Endothelial cell (in vitro differentiated cells): ENCODE measurements at regions not wholly inside any gene's neighbourhood (a gene's known extent, or its start where the extent isn't known, plus 50 kb on each side); places are given as distances from the start of the nearest gene placed in this dataset.

Experiments
- DNase-seq: peaks from one replicate; pipeline ENCODE4 v3.0.0; 2021; ENCODE audit warnings: low spot score
- H3K27ac Mint-ChIP-seq: one replicate; pipeline ENCODE4 v1.8.0; 2021; ENCODE audit warnings: mixed read lengths, inconsistent platforms; ENCODE audit not compliant: unreplicated experiment
- H3K27me3 Mint-ChIP-seq: one replicate; pipeline ENCODE4 v1.8.0; 2021; ENCODE audit warnings: mild to moderate bottlenecking, moderate library complexity, mixed read lengths, inconsistent platforms; ENCODE audit not compliant: unreplicated experiment
- H3K36me3 Mint-ChIP-seq: one replicate; pipeline ENCODE4 v1.8.0; 2021; ENCODE audit warnings: mild to moderate bottlenecking, low read depth, mixed read lengths, inconsistent platforms; ENCODE audit not compliant: unreplicated experiment
- H3K4me1 Mint-ChIP-seq: one replicate; pipeline ENCODE4 v1.8.0; 2021; ENCODE audit warnings: mild to moderate bottlenecking, mixed read lengths, inconsistent platforms; ENCODE audit not compliant: unreplicated experiment
- H3K4me3 Mint-ChIP-seq: one replicate; pipeline ENCODE4 v1.8.0; 2021; ENCODE audit warnings: mild to moderate bottlenecking, mixed read lengths, inconsistent platforms; ENCODE audit not compliant: unreplicated experiment
- H3K9me3 Mint-ChIP-seq: one replicate; pipeline ENCODE4 v1.8.0; 2021; ENCODE audit warnings: mixed read lengths, inconsistent platforms; ENCODE audit not compliant: unreplicated experiment
- CTCF ChIP-seq: fragments of 200-600 bp; sonication (generic); IDR thresholded peaks from one replicate; pipeline ENCODE4 v1.5.0; 2021; ENCODE audit warnings: antibody characterized with exemption; ENCODE audit not compliant: unreplicated experiment

DNA sequence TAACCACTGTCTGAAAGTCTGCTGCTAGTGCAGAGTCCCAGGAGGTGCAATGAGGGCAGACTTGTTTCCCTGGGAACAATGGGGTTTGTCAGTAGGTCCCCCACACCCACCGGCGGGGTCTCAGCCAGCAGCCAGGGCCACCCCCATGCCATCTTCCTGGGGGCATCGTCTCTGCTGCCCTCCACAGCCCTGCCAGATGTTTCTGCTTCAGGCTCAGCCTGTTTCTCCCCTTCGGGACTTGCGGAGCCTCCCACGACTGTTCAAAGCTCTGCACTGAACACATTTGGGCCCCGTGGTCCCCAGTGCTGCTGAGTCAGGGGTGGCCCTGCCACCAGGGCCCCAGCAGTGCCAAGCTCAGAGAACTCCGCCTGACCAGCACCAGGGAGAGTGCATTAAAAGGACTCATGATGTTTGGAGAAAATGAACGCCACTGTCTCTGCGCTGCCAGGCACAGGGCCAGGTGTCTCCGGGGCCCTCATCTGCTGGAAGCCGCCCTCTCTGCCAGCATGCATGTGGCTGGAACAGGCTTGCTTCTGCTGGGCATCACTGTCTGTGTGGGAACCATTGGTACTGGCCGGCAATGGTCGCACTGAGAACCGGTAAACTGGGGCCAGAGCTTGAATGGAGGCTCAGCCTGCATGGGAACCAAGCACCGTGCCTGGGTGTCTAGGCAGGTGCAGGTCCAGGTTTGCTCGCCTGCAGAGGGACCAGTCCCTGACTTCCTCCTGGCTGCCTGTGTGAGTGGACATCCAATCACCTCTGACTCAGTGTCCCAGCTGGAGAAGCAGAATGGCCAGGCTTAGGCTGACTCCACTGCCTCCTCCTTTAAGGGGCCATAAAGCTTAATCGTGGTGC is 345.1 kb downstream of the GLRX3 start:
- Mint-ChIP-seq H3K4me3 (no peak overlapping the region), H3K4me1 (no peaks in the 10 kb centered on the region), H3K27me3 (peaks cover 17% of the 10 kb centered on the region), H3K36me3 (peaks cover 13% of the 10 kb centered on the region), H3K9me3 (peaks cover 42% of the 10 kb centered on the region), H3K27ac (no peak overlapping the region)
- TF ChIP-seq CTCF, result no peak
- no peak for DNase-seq

GRCh38 chr10:130481936-130482335 is 345.7 kb downstream of the GLRX3 start:
- no peak overlapping the region for H3K27ac Mint-ChIP-seq
- no peaks in the 10 kb centered on the region for H3K4me1 Mint-ChIP-seq
- peaks cover 13% of the 10 kb centered on the region for H3K36me3 Mint-ChIP-seq
- no peak for DNase-seq
- TF ChIP-seq CTCF, result no peak
- no peak overlapping the region for H3K4me3 Mint-ChIP-seq
- peaks cover 44% of the 10 kb centered on the region for H3K9me3 Mint-ChIP-seq
- peaks cover 17% of the 10 kb centered on the region for H3K27me3 Mint-ChIP-seq

GRCh38 chr10:130483691-130484467 is 347.7 kb downstream of the GLRX3 start:
- peaks cover 36% of the 10 kb centered on the region for H3K9me3 Mint-ChIP-seq

GRCh38 chr10:130484468-130485180 is 348.4 kb downstream of the GLRX3 start:
- no peak for TF ChIP-seq CTCF
- Mint-ChIP-seq H3K9me3 (peaks cover 33% of the 10 kb centered on the region), H3K4me3 (no peak overlapping the region), H3K27ac (no peak overlapping the region), H3K4me1 (no peaks in the 10 kb centered on the region), H3K36me3 (peaks cover 11% of the 10 kb centered on the region), H3K27me3 (peaks cover 9% of the 10 kb centered on the region)
- no peak for DNase-seq

More at GRCh38 chr10:130483691-130484467, 347.7 kb downstream of the GLRX3 start:
- H3K27me3 Mint-ChIP-seq, result peaks cover 9% of the 10 kb centered on the region
- H3K36me3 Mint-ChIP-seq, result peaks cover 11% of the 10 kb centered on the region
- H3K27ac Mint-ChIP-seq, result no peak overlapping the region
- TF ChIP-seq CTCF, result no peak
- H3K4me3 Mint-ChIP-seq, result no peak overlapping the region
- DNase-seq, result no peak
- H3K4me1 Mint-ChIP-seq, result no peaks in the 10 kb centered on the region
